LNCAP (cell line): ENCODE measurements at regions not wholly inside any gene's neighbourhood (a gene's known extent, or its start where the extent isn't known, plus 50 kb on each side); places are given as distances from the start of the nearest gene placed in this dataset.

Experiments
- TF ChIP-seq, protein P1 (sequence below): fragments of 450-650 bp; IDR thresholded peaks from 2 replicates; pipeline ENCODE4 v1.5.1; 2017; ENCODE audit warnings: mild to moderate bottlenecking

DNA sequence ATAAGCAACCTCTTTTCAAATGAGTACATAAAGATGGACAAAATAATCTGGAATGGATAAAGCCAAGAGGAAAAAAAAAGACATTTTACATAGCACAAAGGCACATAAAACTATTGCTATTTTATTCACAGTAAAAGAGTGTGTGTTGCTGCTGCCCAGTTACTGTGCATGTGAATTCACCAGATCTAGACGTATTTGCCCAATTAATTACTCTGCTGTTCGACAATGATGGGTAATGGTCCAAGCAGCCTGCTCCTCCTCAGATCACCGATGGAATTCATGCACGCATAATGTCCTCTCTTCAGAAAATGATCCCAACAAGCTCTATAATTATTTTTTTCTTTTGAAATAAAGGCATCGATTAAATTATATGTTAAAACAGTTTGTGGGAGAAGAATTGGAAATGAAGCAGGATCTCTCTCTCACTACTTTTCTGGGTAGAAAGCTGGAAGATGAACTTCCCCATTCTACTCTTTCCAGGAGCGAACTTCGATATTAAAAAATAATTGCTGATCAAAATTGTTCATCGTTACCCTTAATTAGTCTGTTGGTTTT, 357.4 kb upstream of the CCNH start:
- TF ChIP-seq, protein P1, sequence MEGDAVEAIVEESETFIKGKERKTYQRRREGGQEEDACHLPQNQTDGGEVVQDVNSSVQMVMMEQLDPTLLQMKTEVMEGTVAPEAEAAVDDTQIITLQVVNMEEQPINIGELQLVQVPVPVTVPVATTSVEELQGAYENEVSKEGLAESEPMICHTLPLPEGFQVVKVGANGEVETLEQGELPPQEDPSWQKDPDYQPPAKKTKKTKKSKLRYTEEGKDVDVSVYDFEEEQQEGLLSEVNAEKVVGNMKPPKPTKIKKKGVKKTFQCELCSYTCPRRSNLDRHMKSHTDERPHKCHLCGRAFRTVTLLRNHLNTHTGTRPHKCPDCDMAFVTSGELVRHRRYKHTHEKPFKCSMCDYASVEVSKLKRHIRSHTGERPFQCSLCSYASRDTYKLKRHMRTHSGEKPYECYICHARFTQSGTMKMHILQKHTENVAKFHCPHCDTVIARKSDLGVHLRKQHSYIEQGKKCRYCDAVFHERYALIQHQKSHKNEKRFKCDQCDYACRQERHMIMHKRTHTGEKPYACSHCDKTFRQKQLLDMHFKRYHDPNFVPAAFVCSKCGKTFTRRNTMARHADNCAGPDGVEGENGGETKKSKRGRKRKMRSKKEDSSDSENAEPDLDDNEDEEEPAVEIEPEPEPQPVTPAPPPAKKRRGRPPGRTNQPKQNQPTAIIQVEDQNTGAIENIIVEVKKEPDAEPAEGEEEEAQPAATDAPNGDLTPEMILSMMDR, result no peak

DNA sequence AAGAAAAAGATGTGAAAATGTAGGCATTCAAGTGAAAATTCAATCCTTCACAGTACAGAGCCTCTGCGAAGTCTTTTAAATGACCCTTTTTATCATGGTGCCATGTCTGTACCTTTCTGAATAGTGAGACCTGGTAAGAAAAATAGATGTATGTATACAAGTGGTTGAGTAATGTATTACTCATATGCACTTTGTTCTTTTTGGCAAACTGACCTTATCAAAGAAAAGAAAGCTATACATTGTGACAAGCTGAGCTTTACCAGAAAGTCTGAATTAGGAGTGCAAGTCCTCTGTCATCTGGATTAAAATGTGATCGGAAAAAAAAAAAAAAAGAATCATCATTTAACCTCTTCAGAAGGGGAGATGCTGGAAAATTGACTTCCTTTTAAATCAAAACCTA, 356.4 kb upstream of the CCNH start:
- TF ChIP-seq, protein P1, result no peak

DNA sequence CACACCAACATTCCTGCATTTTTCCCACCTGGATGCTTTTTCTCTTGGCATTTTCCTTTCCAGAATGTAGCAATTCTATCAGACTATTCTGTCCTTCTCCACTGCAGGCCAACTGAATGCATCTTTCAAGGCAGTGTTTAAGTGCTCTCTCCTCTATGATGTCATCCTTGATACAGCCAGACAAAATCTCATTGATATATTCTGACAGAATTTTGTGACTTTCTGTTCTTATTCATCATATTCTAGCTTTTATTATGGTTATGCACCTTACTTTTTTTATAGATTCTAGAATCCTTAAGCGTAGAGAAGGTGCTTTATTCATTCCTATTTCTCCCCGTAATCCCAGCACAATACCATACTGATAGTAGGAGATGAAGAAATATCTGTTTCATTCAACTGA, 355.5 kb upstream of the CCNH start:
- TF ChIP-seq, protein P1, result no peak

DNA sequence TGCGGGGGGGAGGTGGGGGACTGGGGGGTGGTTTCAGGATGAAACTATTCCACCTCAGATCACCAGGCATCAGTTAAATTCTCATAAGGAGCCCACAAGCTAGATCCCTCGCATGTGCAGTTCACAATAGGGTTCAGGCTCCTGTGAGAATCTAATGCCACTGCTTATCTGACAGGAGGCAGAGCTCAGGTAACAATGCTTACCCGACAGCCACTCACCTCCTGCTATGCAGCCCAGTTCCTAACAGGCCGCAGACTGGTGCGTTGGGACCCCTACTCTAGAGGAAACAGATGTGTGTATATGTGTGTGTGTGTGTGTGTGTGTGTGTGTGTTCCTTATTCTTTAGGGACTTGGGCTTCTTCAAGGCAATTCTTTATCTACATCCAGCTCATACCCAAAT, 352.3 kb upstream of the CCNH start:
- TF ChIP-seq, protein P1, result no peak

DNA sequence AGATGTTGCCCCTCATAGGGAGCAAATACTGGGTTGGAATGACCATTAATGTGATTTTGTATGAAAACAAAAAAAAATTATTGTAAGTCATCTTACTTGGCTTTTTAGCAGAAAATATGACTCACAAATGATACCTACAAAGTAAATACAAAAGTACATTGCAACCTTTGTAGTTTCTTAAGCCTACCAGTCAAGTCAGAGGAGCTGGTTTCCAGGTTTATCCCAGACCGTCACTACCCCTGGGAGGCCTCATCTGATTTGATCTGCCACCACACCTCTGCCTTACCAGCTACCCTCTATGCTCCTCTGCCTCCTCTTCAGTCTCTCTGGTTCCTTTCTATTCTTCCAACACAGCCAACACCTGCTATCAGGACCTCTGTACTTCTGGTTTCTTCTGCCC, 349.9 kb upstream of the CCNH start:
- TF ChIP-seq, protein P1, result no peak

DNA sequence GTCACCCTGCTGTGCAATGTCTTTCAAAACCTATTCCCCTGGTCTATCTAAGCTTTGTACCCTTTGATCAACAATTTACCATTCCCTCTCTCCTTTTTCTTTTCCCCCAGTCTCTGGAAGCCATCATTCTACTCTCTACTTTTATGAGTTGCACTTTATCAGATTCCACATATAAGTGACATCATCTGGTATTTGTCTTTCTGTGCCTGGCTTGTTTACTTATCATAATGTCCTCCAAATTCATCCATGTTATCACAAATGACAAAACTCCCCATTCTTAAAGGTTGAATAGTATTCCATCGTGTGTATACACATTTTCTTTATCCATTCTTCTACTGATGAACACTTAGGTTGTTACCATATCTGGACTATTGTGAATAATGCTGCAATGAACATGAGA, 344.2 kb upstream of the CCNH start:
- TF ChIP-seq, protein P1, result no peak

DNA sequence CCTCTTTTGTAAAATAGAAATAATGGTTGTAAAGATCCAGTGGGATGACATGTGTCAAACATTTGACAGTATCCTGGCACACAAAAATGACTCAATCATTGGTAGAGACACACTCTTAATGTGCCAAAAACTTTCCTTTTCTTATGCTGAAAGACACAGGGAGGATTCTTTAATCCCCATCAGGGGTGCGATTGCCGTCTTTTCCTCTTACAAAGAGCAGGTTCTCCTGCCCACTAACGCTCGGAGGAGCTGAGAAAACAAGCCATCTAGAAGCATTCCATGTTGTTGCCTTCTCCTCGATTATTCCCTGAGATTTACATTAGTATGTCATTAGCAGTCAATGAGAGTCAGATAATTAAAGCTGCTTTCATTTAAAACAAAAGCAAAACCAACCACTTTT, 342.6 kb upstream of the CCNH start:
- TF ChIP-seq, protein P1, result no peak
